Renal pelvis (tissue), 1 donor: ENCODE measurements at regions not wholly inside any gene's neighbourhood (a gene's known extent, or its start where the extent isn't known, plus 50 kb on each side); places are given as distances from the start of the nearest gene placed in this dataset.
"Not testable (repeated sequence)": the region's sequence is repeated elsewhere in the genome, so short reads cannot be mapped to it uniquely, and the experiment has no call there.

Experiments used
- DNase-seq: peaks from one replicate; pipeline ENCODE4 v3.0.0-alpha.2; 2013

DNA sequence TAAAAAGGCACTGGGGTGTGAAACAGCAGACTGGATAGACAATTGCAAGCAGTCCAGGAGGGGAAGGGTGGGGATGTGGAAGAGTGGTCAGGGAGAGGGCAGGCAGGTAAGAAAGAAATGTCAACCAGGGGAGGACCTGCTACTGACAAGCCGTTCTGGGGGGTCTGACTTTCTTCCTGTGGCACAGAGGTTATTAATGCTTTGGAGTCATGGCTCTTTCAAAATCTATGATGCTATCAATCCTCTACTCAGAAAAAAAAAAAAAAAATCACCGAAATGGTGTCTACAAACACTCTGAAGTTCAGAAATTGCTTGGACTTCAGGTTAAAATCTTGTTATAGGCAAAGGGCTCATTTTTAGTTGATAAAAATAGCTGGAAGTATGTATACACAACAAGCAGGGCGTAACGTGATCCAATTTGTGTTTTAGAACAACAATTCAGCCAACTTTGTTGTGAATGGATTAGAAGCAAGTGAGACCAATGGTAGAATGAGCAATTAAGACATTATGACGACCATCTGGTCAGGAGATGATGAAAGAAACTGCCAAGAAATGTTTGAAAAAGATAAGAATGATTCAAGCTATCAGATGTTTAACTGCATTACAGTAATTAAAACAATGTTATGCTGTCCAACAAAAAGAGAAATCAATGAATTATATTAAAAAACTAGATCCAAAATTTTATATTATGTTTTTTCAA, 255.2 kb downstream of the DEPDC1B start:
- no peak for DNase-seq

DNA sequence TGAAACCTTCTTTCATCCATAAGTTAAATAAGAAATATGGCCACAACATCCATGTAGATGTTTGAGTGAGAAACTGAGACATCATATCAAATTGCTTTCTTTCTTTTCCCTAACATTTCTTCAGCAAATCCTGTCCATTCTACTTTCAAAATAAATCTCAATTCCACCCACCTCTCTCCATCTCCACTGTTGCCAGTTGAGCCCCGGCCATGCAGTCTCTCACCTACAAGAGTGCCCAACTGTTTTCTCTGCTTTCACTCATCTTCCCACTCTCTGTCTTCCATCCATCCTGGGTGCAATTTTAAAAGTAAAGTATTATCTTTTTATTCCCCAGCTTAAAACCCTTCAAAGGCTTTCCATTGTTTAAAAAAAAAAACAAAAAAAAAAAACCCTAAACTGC, 260.4 kb downstream of the DEPDC1B start:
- no peak for DNase-seq

DNA sequence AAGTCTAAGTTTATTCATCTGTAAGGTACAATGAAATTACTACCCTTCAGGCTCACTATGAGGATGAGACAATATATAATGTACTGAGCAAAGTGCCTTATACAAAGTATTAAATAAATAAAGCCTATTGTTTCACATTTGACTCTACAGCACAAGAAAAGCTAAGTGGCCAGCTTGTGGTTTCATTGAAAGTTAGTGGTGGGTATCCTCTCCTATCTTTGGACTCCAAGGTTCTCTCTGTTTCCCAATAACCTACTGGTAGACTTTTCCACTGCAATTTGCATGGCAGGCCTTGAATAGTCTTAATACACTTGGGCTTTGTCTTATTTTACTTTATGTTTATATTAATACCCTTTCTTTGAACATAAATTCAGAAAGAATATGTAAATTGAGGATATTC, 262.7 kb downstream of the DEPDC1B start:
- DNase-seq, result no peak

DNA sequence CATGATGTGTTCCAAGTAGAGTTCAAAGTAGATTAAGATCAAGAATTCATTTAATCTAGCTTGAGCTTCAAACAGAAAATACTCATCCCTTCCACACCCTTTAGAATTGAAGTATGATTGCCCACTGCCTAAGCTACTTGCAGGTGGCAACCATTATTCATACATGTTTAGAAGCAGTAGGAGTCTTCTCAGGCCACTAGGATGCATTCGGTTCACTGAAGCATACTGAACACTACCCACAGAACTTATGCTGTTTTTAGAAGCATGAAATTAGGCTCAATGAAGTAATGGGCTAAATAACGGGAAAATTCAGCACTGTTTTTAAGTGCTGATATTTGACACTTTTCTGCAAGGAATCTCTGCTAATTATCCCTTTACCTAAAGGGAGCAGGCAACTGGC, 263.4 kb downstream of the DEPDC1B start:
- DNase-seq, result no peak

DNA sequence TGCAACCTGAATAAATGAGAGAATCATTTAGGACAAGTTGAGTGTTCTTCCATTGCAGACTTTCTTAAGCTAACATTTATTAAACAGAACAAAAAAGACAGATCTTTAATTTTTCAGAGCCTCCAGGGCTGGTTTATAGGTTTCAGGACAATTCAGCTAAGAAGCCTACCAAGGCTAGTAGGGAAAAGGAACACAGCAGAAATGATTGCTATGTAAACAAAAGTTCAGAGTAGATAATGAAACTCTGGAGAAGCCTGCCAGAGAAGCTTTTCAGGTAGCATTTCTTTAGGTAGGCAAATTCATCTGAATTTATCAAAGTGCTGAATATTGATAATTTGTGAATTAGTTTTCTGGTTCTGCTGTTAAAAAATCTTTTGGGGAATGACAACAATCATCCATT, 264.2 kb downstream of the DEPDC1B start:
- no peak for DNase-seq

DNA sequence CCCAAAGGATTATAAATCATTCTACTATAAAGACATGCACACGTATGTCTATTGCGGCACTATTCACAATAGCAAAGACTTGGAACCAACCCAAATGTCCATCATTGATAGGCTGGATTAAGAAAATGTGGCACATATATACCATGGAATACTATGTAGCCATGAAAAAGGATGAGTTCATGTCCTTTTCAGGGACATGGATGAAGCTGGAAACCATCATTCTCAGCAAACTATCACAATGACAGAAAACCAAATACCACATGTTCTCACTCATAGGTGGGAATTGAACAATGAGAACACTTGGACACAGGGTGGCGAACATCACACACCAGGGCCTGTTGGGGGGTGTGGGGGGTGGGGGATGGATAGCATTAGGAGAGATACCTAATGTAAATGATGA, 273.8 kb downstream of the DEPDC1B start:
- DNase-seq, result not testable (repeated sequence)

DNA sequence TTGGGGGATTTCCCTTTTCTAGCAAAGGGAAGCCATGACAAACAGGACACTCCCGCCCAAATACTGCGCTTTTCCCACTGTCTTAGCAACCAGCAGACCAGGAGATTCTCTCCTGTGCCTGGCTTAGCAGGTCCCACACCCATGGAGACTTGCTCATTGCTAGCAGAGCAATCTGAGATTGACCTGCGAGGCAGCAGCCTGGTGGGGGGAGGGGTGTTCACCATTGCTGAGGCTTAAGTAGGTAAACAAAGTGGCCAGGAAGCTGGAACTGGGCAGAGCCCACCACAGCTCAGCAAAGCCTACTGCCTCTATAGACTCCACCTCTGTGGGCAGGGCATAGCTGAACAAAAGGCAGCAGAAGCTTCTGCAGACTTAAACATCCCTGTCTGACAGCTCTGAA, 279.2 kb downstream of the DEPDC1B start:
- not testable (repeated sequence) for DNase-seq

DNA sequence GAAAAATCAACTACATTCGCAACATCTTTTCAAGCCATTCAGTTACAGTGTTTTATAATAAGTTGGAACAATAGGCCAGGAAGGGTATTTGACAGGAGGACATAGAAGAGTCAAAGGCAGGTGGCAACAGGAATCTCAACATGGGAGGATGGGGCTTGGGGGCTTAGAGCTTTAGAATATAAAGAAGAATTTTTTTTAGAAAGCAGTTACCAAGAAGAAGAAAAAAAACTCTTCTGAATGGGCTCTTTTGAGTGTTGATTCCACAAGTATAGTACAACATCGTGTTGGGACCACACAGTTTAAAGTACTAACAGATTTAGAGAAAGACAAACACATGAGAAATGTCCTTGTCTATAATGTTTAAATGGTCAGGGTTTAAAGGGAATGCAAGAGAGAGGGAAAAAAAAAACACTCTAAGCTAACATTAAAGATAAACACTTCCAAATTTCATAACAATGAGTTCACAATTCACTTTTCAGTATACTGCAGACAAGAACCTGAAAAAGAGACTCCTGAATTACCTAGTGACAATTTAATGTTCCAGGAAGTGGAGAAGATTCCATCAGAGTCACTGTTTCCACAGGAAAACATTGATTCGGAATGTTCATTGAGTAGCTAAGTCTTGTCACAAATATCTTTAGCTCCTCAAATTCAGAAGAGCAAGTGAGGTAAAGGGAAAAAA, 282.3 kb downstream of the DEPDC1B start:
- no peak for DNase-seq

DNA sequence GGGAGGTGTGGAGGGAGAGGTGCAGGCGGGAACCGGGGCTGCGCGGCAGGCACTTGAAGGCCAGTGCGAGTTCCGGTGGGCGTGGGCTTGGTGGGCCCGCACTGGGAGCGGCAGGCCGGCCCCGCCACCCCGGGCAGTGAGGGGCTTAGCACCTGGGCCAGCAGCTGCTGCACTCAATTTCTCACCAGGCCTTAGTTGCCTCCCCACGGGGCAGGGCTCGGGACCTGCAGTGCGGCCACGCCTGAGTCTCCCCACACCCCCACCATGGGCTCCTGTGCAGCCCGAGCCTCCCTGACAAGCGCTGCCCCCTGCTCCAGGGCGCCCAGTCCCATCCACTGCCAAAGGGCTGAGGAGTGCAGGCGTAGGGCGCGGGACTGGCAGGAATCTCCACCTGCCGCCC, 284.5 kb downstream of the DEPDC1B start:
- DNase-seq, result no peak

DNA sequence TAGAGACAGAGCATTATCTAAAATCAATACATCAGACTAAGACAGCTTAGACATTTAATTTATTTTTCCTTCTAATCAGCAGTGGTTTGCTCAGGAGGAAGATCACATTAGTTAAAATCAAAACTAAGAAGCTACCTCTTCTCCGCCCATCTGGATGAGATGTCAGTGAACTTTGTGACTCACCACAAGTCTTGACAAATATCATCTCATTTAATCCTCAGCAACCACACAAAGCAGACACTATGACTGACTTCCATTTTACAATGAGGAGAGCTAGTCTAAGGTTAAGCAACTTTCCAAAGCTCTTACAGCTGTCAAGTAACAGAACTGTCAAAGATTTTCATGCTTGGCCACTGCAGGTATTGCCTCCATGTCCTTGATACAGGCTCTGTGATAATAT, 289.5 kb downstream of the DEPDC1B start:
- no peak for DNase-seq

DNA sequence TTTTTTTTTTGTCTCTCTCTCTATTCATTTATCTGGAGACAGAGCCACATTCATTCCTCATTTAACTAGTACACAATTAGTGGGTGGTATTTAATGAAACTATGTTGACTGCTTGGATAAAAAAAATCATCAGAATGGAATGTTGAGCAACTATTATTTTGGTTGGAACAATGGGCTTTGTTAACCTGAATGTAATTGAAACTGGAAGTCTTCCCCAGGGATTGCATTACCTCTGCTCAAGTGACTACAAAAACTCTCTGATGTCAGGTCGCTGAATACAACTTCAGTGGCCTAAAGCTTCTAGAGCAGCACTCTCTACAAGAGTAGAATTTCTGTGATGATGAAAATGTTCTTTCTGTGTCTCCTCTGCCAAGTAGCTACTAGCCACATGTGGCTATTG, 295.8 kb downstream of the DEPDC1B start:
- no peak for DNase-seq

DNA sequence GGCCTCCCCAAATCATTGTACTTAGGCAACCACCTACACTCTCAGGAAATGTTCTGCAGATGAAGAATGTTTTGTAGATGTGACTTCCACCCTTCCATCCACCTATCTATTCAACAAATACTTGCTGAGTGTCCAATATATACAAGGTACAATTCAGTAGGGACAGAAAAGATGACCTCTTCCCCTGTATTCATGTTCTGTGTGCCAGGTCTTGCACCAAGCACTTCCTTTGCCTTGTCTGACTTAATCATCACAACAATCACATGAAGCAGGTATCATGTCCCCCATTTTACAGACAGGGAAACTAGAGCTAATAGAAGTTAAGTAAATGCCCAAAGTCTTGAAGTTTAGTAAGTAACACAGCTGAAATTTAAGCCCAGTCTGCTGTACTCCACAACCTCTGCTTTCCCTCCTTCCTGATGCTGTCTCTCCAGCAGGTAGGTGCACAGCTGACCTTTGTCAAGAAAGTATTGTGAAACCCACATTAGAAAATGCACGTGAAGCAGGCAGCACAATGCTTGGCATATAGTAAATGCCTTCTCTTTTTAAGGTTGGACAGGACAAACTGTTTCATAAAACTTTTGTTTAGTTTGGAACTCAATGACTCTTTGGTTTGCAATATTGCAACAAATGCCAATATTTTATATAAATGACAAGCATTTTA, 296.5 kb downstream of the DEPDC1B start:
- no peak for DNase-seq

DNA sequence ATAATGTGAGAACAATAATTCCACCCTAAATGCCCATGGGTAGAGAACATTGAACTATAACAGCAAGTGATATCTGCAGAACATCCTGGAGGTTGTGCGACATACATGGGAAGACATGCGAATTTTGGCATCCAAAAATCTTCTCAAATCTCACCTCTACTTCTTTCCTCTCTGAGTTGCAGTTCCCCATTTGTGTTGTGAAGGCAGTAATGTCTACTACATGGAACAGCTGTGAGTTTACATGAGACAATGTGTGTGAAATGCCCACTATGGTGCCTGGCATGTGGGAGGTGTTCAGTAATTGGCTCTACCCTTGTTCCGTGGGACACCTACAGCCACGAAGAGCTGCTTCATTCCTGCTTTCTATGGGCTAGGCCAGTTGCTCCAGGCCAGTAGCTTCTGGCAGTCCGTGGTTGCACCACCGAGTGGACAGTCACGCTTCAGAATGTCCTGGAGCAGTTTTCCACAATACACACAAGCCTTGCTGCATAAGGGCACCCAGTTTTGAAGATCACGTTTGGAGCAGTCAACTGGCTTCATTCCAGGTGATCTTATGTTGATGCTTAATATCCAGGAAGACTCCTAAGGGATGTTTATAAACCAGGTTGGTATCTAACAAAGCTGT, 297.7 kb downstream of the DEPDC1B start:
- no peak for DNase-seq

DNA sequence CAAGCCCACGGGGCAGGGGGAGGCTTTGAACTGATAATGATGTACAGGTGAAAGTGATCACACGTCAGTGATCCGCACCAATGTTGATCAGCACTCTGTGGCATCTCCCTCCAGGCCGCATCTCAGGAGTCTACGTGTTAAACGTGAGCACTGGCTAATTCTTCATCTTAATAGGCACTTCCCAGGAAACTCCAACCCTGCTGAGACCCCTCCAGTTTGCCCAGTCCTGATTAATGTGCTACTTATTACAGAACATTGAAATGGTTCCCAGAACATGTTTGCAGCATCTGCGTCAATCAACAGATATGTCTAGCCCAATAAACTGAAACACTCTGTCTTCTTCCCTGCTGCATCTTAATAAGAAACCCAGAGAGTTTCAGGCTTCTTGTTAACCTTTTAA, 298.4 kb downstream of the DEPDC1B start:
- no peak for DNase-seq

DNA sequence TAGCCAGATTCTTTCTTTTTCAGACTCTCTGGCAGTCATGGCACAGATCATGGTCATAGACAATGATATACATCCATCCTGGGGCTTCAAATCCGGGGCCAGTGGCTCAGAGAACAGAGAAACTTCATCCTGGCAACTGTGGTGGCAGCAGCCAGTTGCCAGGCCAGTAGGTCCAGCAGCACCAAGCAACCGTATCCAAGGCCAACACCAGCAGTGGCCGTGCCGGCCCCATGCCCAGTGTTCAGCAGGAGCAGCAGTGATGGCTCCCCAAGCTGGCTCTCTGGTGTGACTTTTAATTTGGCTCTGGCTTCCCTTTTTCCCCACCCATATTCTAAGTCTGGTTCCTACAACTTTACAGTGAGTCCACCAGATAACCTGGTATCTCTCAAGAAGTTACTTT, 300.5 kb downstream of the DEPDC1B start:
- DNase-seq, result no peak

DNA sequence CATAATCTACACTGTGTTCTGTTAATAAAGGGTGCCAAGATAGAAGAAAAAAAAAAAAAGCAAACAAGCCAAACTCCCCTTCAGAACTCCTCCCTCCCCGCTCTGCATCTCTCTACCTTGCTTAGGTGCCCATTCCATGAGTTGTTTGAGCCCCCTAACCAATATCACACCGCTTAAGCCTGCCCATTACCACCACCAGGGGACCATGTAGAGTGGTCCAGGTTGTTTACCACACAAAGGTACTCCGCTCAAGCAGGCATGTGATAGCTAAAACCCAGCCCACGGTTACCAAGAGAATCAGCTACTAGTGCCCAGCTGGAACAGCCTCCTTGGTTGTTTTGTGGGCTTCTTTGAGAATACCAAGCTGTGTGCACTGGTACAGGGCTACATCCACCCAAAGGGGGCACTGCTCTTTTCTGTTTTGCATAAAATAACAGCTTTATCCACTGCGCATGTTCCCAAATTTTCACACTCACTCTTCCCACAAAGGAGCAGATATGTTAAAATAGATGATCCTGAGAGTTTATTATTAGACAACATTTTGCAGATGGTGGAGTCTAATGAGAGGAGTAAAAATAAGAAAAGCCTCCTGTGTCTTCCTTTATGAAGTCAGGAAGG, 304.1 kb downstream of the DEPDC1B start:
- no peak for DNase-seq

DNA sequence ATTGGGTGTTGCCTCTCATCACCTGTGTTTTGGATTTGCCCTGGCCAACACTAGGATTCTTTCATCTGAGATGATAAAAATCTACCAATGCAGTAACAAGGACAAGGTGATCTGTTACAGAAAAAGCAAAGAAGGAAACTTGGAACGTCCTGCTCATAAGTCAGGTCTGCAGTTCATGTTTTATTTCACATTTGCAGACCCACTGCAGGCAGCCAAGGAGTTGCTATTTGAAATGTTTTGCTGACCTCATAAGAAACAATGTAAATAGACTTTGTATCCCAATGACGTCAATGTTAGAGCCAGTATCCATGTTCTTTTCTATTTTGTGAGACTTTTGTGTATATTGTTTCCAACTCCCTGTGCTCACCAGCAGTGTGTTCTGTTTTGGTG, 312.9 kb downstream of the DEPDC1B start:
- no peak for DNase-seq

DNA sequence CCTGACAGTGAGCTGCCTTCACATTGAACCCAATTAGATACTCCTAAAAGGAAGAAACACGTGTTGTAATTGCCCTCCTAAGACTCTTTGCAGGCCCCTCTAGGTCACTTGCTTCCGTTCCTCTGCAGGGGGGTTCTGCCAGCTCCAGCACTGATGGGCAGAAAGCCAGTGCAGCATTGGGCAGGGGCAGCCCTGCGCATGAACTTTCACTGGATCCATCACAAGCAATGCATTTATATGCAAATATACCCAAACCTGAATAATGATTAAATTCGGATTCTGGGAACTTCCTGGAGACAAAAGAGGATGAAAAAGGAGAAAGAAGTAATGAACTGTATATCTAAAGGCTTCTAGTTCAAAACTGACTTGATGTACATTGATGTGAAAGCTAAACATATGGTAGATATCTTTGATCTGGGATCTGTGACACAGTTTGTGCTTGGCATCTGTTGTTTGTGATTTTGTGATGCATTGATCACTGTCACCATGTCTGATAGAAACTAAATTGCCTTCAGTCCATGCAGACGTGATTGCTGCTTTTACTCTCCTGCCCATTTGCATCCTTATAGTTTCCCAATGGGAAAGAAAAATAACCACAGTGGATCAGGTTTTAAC, 313.4 kb downstream of the DEPDC1B start:
- no peak for DNase-seq

DNA sequence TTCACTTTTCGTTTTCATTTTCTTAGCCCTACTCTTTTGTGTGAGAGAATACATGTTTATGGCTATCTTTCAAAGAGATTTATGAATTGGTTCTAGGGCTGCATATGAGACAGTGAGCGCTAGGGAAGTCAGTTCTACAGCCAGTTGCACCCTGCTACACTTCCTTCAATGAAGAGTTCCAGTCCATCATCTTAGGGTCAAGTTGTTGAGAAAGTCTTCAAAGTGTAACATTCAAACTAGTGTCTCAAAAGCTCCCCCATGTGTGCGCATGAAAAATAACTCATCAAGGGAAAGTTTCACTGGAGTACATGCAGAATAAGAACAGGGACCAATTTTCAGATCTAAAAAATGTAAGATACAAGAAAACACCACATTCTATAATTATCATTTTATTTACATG, 317.2 kb downstream of the DEPDC1B start:
- peak; percentile 42 for DNase-seq

DNA sequence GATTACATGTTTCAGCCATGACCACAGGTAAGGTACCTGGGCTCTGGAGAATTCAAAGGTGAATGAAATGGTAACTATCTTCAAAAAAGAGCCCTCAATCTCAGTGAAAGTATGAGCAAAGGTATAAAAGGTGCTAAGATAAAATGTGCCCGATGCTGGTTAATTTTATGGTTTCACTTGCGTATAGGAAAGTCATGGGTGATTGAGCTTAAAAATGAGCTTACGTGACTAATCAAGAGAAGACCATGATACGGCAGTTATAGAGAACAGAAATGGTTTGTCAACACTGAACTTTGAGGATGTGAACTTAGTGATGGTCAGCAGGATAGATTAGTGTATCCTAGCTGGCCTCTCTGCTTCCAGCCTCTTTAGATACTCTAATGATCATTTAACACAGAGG, 320.1 kb downstream of the DEPDC1B start:
- DNase-seq, result no peak

DNA sequence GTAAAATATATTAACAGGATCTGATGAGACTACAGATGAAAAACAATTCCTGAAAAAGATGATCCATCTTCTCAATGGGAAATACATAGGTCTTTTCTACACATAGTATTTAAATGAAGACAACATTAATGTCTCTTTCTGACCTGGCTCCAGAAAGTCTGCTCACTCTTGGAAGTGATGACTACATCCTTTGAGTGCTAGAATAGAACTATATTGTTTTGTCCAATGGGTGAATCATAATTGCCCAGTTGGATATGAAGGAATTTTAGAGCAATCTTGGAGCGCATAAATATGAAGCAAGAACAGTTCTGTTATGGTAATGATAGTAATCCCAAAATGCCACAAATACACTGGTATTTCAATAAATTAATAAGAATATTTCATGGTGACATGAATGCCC, 322.1 kb downstream of the DEPDC1B start:
- DNase-seq, result no peak

DNA sequence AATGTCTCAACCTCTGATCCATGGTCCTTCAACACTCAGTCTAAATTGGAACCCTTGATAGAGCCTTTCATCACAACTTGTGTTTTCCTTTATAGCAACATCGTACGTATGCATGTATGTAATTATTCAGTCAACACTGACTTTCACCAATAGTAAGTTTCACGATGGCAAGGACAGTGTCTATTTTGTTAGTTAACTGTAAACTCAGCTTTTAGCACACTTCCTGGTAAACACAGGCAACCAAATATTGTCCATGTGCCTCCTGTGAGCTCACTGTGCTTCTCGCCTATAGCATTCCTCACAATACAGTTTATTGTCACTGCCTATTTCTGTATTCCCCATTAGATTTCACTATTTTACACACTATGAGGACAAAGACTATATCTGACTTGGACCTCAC, 323.1 kb downstream of the DEPDC1B start:
- DNase-seq, result no peak
